ENCODE measurements at regions not wholly inside any gene's neighbourhood (a gene's known extent, or its start where the extent isn't known, plus 50 kb on each side); places are given as distances from the start of the nearest gene placed in this dataset.
"Not testable (repeated sequence)": the region's sequence is repeated elsewhere in the genome, so short reads cannot be mapped to it uniquely, and the experiment has no call there.

GRCh38 chr5:56383761-56384160 is 150.6 kb upstream of the ANKRD55 start:
- TF ChIP-seq ZFX (IDR thresholded peaks at IDR 0.05; ENCODE audit: borderline replicate concordance): no peak
- TF ChIP-seq, protein P1, sequence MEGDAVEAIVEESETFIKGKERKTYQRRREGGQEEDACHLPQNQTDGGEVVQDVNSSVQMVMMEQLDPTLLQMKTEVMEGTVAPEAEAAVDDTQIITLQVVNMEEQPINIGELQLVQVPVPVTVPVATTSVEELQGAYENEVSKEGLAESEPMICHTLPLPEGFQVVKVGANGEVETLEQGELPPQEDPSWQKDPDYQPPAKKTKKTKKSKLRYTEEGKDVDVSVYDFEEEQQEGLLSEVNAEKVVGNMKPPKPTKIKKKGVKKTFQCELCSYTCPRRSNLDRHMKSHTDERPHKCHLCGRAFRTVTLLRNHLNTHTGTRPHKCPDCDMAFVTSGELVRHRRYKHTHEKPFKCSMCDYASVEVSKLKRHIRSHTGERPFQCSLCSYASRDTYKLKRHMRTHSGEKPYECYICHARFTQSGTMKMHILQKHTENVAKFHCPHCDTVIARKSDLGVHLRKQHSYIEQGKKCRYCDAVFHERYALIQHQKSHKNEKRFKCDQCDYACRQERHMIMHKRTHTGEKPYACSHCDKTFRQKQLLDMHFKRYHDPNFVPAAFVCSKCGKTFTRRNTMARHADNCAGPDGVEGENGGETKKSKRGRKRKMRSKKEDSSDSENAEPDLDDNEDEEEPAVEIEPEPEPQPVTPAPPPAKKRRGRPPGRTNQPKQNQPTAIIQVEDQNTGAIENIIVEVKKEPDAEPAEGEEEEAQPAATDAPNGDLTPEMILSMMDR (IDR thresholded peaks at IDR 0.05): no peak
- no peak overlapping the region for H3K27ac ChIP-seq

DNA sequence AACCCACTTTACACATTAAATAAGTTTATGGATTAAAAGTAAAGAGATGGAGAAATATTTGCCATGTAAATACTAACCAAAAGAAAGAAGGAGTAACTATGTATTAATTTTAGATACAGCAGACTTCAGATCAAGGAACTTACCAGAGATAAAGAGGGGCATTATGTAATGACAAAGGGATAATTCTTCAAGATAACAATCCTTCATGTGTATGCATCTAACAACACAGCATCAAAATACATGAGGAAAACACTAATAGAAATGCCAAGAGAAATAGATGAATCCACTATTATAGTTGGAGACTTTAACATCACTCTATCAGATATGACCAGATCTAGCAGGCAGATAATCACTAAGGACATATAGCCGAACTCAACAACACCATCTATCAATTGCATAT is 149.8 kb upstream of the ANKRD55 start:
- no peak overlapping the region for H3K27ac ChIP-seq

GRCh38 chr5:56377573-56377972 is 144.4 kb upstream of the ANKRD55 start:
- H3K27ac ChIP-seq: no peak overlapping the region
- no peak for TF ChIP-seq ZFX (IDR thresholded peaks at IDR 0.05; ENCODE audit: borderline replicate concordance)
- TF ChIP-seq, protein P1 (IDR thresholded peaks at IDR 0.05): no peak

More for the DNA sequence above, 149.8 kb upstream of the ANKRD55 start:
- TF ChIP-seq ZFX (IDR thresholded peaks at IDR 0.05; ENCODE audit: borderline replicate concordance): no peak
- TF ChIP-seq, protein P1 (IDR thresholded peaks at IDR 0.05): no peak

DNA sequence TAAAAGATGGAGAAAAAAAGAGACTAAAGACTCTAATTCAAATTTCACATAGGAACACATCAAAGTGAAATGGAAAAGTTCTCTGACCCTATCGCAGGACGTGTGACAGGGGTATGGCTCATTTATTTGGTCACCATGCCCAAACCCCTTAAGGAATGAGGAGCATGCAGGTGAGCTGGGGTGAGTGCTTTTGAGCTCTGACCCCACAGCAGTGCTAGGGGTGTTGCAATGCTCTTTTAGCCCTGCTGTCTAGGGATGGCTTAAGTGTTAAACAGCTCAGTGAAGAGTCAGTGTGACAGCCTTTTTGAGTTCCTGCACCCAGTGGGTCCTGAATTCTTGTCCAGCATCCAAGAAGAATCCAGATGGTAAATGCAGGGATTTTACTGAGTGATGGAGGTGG is 143.0 kb upstream of the ANKRD55 start:
- TF ChIP-seq, protein P1 (IDR thresholded peaks at IDR 0.05): no peak
- no peak for TF ChIP-seq ZFX (IDR thresholded peaks at IDR 0.05; ENCODE audit: borderline replicate concordance)
- H3K27ac ChIP-seq: no peak overlapping the region

DNA sequence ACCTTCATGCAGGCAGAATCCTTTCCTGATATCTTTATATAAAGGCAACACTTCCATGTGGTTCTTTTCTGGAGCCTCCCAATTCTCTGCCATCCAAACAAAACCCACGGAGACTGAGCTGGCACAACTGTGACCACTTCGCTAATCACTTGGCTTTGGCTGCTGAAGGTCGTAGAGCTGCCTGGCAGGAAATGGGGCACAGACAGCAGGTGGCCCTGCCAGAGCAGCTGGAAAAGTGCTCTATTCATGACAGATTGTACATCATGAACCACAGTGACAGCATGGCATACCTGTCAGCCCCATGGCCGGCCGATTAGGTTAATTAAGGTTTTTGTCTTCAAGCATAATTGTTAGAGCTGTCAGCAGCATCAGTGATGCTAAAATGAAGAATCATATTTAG is 141.9 kb upstream of the ANKRD55 start:
- no peak for TF ChIP-seq ZFX (IDR thresholded peaks at IDR 0.05; ENCODE audit: borderline replicate concordance)
- TF ChIP-seq, protein P1 (IDR thresholded peaks at IDR 0.05): no peak
- no peak overlapping the region for H3K27ac ChIP-seq

GRCh38 chr5:56372491-56372890 is 139.4 kb upstream of the ANKRD55 start:
- not testable (repeated sequence) for H3K27ac ChIP-seq

DNA sequence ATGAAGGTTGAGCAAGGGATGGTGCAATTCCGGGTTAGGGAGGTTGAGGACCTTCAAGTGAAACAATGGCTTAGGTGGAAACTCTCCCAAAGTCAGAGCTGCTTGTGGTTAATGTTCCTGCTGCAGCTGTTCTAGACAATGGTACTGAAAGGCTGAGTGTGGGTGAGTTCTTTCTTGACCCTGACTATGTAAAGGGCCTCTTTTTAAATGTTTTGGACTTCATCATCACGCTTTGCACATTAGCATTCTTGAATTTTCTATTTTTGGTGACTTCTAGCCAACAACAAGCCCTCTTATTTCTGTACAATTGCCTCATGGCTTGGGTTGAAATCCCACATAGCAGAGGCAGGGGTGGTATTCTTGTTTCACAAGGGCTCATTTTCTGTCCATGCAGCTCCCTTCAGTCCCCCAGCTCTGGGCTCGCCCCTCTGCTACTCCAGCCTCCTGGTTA is 136.3 kb upstream of the ANKRD55 start:
- H3K27ac ChIP-seq: no peak overlapping the region
- no peak for TF ChIP-seq ZFX (IDR thresholded peaks at IDR 0.05; ENCODE audit: borderline replicate concordance)
- TF ChIP-seq, protein P1 (IDR thresholded peaks at IDR 0.05): no peak

DNA sequence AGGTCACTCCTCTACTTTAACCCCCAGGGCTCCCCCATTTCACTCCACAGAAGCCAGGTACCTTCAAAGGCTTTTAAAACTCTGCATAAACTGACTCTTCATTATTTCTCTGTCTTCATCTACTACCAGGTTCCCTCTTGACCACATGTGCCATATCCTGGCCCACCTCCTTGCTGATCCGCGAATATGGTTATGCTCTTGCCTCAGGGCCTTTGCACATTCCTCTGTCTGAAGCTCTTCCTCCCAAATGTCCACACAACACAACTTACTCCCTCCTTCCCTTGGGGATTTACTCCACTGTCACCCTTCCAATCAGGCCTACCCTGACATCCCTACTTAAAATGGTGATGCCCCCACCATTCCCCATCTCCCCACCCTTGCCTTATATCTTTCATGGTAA is 134.6 kb upstream of the ANKRD55 start:
- no peak overlapping the region for H3K27ac ChIP-seq
- TF ChIP-seq, protein P1 (IDR thresholded peaks at IDR 0.05): no peak
- no peak for TF ChIP-seq ZFX (IDR thresholded peaks at IDR 0.05; ENCODE audit: borderline replicate concordance)
